NB4 (cell line): ENCODE measurements at regions not wholly inside any gene's neighbourhood (a gene's known extent, or its start where the extent isn't known, plus 50 kb on each side); places are given as distances from the start of the nearest gene placed in this dataset.

ENCODE experiments used
- CTCF ChIP-seq: IDR thresholded peaks from one replicate; pipeline ENCODE4 v1.5.1; 2012; ENCODE audit warnings: low read depth, low read length
- MAX ChIP-seq: IDR thresholded peaks from 2 replicates; pipeline ENCODE4 v1.6.1; 2011; ENCODE audit warnings: low read depth, low read length

- no peak for TF ChIP-seq CTCF
- TF ChIP-seq MAX = no peak
These were observed 90.5 kb upstream of the MEX3C start for GRCh38 chr18:51287818-51288508.
